DOHH2 (cell line): ENCODE measurements at regions not wholly inside any gene's neighbourhood (a gene's known extent, or its start where the extent isn't known, plus 50 kb on each side); places are given as distances from the start of the nearest gene placed in this dataset.

ENCODE experiments used
- CTCF ChIP-seq: fragments of 200-600 bp; sonication (generic); IDR thresholded peaks from one replicate; pipeline ENCODE4 v1.5.1; 2014; ENCODE audit warnings: antibody characterized with exemption, mild to moderate bottlenecking, low read depth, low read length; ENCODE audit not compliant: poor library complexity, severe bottlenecking
- EZH2phosphoT487 ChIP-seq: fragments of 200-600 bp; sonication (generic); IDR thresholded peaks from 2 replicates; pipeline ENCODE4 v1.6.1; 2017; ENCODE audit warnings: borderline replicate concordance, mild to moderate bottlenecking, antibody characterized with exemption, low read length, moderate library complexity, mixed read lengths

- TF ChIP-seq CTCF = no peak
- no peak for TF ChIP-seq EZH2phosphoT487
Observed at GRCh38 chr6:951399-952181, 258.7 kb upstream of the EXOC2 start.
